ENCODE measurements at regions not wholly inside any gene's neighbourhood (a gene's known extent, or its start where the extent isn't known, plus 50 kb on each side); places are given as distances from the start of the nearest gene placed in this dataset.

- TF ChIP-seq POLR2A (IDR thresholded peaks at IDR 0.05) (no peak), CTCF (IDR thresholded peaks at IDR 0.05) (no peak)
Measured at GRCh38 chr5:130424341-130424740, 520.1 kb downstream of the CHSY3 start.
